ENCODE measurements at regions not wholly inside any gene's neighbourhood (a gene's known extent, or its start where the extent isn't known, plus 50 kb on each side); places are given as distances from the start of the nearest gene placed in this dataset.
"Not testable (repeated sequence)": the region's sequence is repeated elsewhere in the genome, so short reads cannot be mapped to it uniquely, and the experiment has no call there.

DNA sequence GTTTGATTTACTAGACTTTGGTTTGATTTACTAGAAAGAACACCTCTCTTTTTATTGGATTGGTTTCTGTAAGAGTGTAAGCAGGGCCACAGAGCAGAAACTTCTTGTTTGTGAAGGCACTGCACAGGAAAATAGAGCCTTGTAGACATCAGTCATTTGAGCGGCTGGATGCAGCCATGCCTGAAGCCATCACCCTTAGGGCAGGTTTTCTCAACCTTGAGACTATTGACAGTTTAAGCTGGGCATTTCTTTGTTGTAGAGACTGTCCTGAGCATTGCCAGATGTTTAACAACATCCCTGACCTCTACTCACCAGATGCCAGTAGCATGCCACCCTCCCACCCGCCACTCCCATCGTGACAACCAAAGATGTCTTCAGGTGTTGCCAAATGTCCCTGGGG is 130.2 kb upstream of the SULF2 start (continued):
- no peak for TF ChIP-seq KDM1A (IDR thresholded peaks at IDR 0.05; ENCODE audit: borderline replicate concordance)
- TF ChIP-seq, protein P1, sequence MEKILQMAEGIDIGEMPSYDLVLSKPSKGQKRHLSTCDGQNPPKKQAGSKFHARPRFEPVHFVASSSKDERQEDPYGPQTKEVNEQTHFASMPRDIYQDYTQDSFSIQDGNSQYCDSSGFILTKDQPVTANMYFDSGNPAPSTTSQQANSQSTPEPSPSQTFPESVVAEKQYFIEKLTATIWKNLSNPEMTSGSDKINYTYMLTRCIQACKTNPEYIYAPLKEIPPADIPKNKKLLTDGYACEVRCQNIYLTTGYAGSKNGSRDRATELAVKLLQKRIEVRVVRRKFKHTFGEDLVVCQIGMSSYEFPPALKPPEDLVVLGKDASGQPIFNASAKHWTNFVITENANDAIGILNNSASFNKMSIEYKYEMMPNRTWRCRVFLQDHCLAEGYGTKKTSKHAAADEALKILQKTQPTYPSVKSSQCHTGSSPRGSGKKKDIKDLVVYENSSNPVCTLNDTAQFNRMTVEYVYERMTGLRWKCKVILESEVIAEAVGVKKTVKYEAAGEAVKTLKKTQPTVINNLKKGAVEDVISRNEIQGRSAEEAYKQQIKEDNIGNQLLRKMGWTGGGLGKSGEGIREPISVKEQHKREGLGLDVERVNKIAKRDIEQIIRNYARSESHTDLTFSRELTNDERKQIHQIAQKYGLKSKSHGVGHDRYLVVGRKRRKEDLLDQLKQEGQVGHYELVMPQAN (conservative IDR thresholded peaks at IDR 0.05) = no peak

GRCh38 chr20:47914792-47915191 is 129.5 kb upstream of the SULF2 start:
- FAIRE-seq (no peak), DNase-seq (ENCODE audit: low read depth, low spot score) (no peak), ATAC-seq (no peak)
- no peak overlapping the region for H3K4me2 ChIP-seq (ENCODE audit: control insufficient read depth, insufficient read depth)
- no peak overlapping the region for H2AFZ ChIP-seq (ENCODE audit: control insufficient read depth, low read depth, low read length)
- H3K79me2 ChIP-seq (ENCODE audit: control insufficient read depth, insufficient read depth, low read length) = no peaks in the 10 kb centered on the region
- RAD21 ChIA-PET (ENCODE audit: unreplicated experiment) = no interaction called here
- BruUV-seq (replicated peaks) = no TSS peak
- intact Hi-C loops (cut with micrococcal nuclease; ENCODE audit: unreplicated experiment) = no loop called here
- no CpG with 5 or more reads among the region's 1 CpG for WGBS (ENCODE audit: insufficient coverage, insufficient replicate concordance, low lambda C conversion rate, missing lambda C conversion rate)
- no peak overlapping the region for H3K27ac ChIP-seq (ENCODE audit: control insufficient read depth, insufficient read depth)
- POLR2A ChIA-PET = no interaction called here
- H3K4me1 ChIP-seq (ENCODE audit: control insufficient read depth, insufficient read depth, low read length) = no peaks in the 10 kb centered on the region
- TF ChIP-seq NFXL1 (IDR thresholded peaks at IDR 0.05; ENCODE audit: borderline replicate concordance) (peak; percentile 52; the same call in 1 of the 2 replicates), MYB (IDR thresholded peaks at IDR 0.05; ENCODE audit: borderline replicate concordance, low read depth, low read length) (no peak)
- in situ Hi-C loops (cut with MboI) = no loop called here
- peaks cover 17% of the 10 kb centered on the region; the same call in 2 of the 3 replicates for H3K9me3 ChIP-seq (replicated peaks; ENCODE audit: control insufficient read depth, insufficient read depth, low read length)
- no peaks in the 10 kb centered on the region for H3K36me3 ChIP-seq (ENCODE audit: control insufficient read depth in 2 of 2, insufficient read depth in 2 of 2, low read length in 1 of 2)
- CTCF ChIA-PET = no interaction called here
- H3K4me3 ChIP-seq = no peak overlapping the region
- no peak overlapping the region for H3K9ac ChIP-seq (ENCODE audit: control insufficient read depth, insufficient read depth, low read length)
- SMC1A ChIA-PET (ENCODE audit: uncharacterized antibody, unreplicated experiment) = no interaction called here
- no peaks in the 10 kb centered on the region; a peak in 1 of 4 replicates for H3K27me3 ChIP-seq (replicated peaks in 1 of 2; ENCODE audit: control insufficient read depth in 2 of 2, insufficient read depth in 2 of 2, low read length in 1 of 2)
- no peaks in the 10 kb centered on the region for H4K20me1 ChIP-seq (ENCODE audit: control insufficient read depth, insufficient read depth)

GRCh38 chr20:47912786-47913501 is 127.7 kb upstream of the SULF2 start:
- POLR2A ChIA-PET; H3K4me2 ChIP-seq (ENCODE audit: control insufficient read depth, insufficient read depth); SMC1A ChIA-PET (ENCODE audit: uncharacterized antibody, unreplicated experiment); CTCF ChIA-PET; ATAC-seq; H3K4me3 ChIP-seq; FAIRE-seq; DNase-seq (ENCODE audit: low read depth, low spot score); RAD21 ChIA-PET (ENCODE audit: unreplicated experiment); H3K9ac ChIP-seq (ENCODE audit: control insufficient read depth, insufficient read depth, low read length); H3K27ac ChIP-seq (ENCODE audit: control insufficient read depth, insufficient read depth); H3K79me2 ChIP-seq (ENCODE audit: control insufficient read depth, insufficient read depth, low read length); H2AFZ ChIP-seq (ENCODE audit: control insufficient read depth, low read depth, low read length); H3K36me3 ChIP-seq (ENCODE audit: control insufficient read depth in 2 of 2, insufficient read depth in 2 of 2, low read length in 1 of 2); H3K4me1 ChIP-seq (ENCODE audit: control insufficient read depth, insufficient read depth, low read length); intact Hi-C loops (cut with micrococcal nuclease; ENCODE audit: unreplicated experiment); in situ Hi-C loops (cut with MboI); H3K27me3 ChIP-seq (replicated peaks in 1 of 2; ENCODE audit: control insufficient read depth in 2 of 2, insufficient read depth in 2 of 2, low read length in 1 of 2); BruUV-seq (replicated peaks); H4K20me1 ChIP-seq (ENCODE audit: control insufficient read depth, insufficient read depth): not testable (repeated sequence)
- peaks cover 11% of the 10 kb centered on the region; the same call in 2 of the 3 replicates for H3K9me3 ChIP-seq (replicated peaks; ENCODE audit: control insufficient read depth, insufficient read depth, low read length)
- 26% methylated on average over 12 of the region's 12 CpGs for WGBS (ENCODE audit: insufficient coverage, insufficient replicate concordance, low lambda C conversion rate, missing lambda C conversion rate)

GRCh38 chr20:47912165-47912564 is 126.9 kb upstream of the SULF2 start:
- BruUV-seq (replicated peaks); POLR2A ChIA-PET; H3K79me2 ChIP-seq (ENCODE audit: control insufficient read depth, insufficient read depth, low read length); H3K9ac ChIP-seq (ENCODE audit: control insufficient read depth, insufficient read depth, low read length); SMC1A ChIA-PET (ENCODE audit: uncharacterized antibody, unreplicated experiment); intact Hi-C loops (cut with micrococcal nuclease; ENCODE audit: unreplicated experiment); H3K4me1 ChIP-seq (ENCODE audit: control insufficient read depth, insufficient read depth, low read length); H3K4me2 ChIP-seq (ENCODE audit: control insufficient read depth, insufficient read depth); FAIRE-seq; H4K20me1 ChIP-seq (ENCODE audit: control insufficient read depth, insufficient read depth); H2AFZ ChIP-seq (ENCODE audit: control insufficient read depth, low read depth, low read length); H3K27me3 ChIP-seq (replicated peaks in 1 of 2; ENCODE audit: control insufficient read depth in 2 of 2, insufficient read depth in 2 of 2, low read length in 1 of 2); RAD21 ChIA-PET (ENCODE audit: unreplicated experiment); H3K27ac ChIP-seq (ENCODE audit: control insufficient read depth, insufficient read depth); in situ Hi-C loops (cut with MboI); ATAC-seq; DNase-seq (ENCODE audit: low read depth, low spot score); H3K4me3 ChIP-seq; H3K9me3 ChIP-seq (replicated peaks; ENCODE audit: control insufficient read depth, insufficient read depth, low read length); H3K36me3 ChIP-seq (ENCODE audit: control insufficient read depth in 2 of 2, insufficient read depth in 2 of 2, low read length in 1 of 2): not testable (repeated sequence)
- CTCF ChIA-PET = interaction anchor here (0.5 kb wide), 1 partner anchor 17 kb away, joined by 5 read pairs; no protein-coding TSS in a partner anchor
- WGBS (ENCODE audit: insufficient coverage, insufficient replicate concordance, low lambda C conversion rate, missing lambda C conversion rate) = 61% methylated on average over 6 of the region's 8 CpGs
